ENCODE measurements at regions not wholly inside any gene's neighbourhood (a gene's known extent, or its start where the extent isn't known, plus 50 kb on each side); places are given as distances from the start of the nearest gene placed in this dataset.

- H3K36me3 ChIP-seq (ENCODE audit: insufficient read depth, low read length) = no peaks in the 10 kb centered on the region
- no peak overlapping the region for H2AFZ ChIP-seq (ENCODE audit: low read depth, low read length)
- peaks cover 3% of the 10 kb centered on the region for H3K4me1 ChIP-seq (ENCODE audit: insufficient read depth, low read length)
- no peak overlapping the region for H3K4me3 ChIP-seq (ENCODE audit: low read length)
- no peaks in the 10 kb centered on the region for H3K9me3 ChIP-seq (ENCODE audit: low read length)
- H3K27me3 ChIP-seq (ENCODE audit: insufficient read depth, low read length) = no peaks in the 10 kb centered on the region
Observed at GRCh38 chr12:25780771-25781170, 177.7 kb upstream of the RASSF8 start.

- Histone ChIP-seq H3K9me3 (ENCODE audit: low read length) (no peaks in the 10 kb centered on the region), H3K4me1 (ENCODE audit: insufficient read depth, low read length) (peaks cover 3% of the 10 kb centered on the region), H3K36me3 (ENCODE audit: insufficient read depth, low read length) (no peaks in the 10 kb centered on the region), H3K4me3 (ENCODE audit: low read length) (no peak overlapping the region), H3K27me3 (ENCODE audit: insufficient read depth, low read length) (no peaks in the 10 kb centered on the region), H2AFZ (ENCODE audit: low read depth, low read length) (no peak overlapping the region)
Observed at GRCh38 chr12:25781232-25781631, 177.2 kb upstream of the RASSF8 start.

GRCh38 chr12:25783566-25783965 is 174.9 kb upstream of the RASSF8 start:
- no peak overlapping the region for H2AFZ ChIP-seq (ENCODE audit: low read depth, low read length)
- peaks cover 3% of the 10 kb centered on the region for H3K4me1 ChIP-seq (ENCODE audit: insufficient read depth, low read length)
- no peaks in the 10 kb centered on the region for H3K27me3 ChIP-seq (ENCODE audit: insufficient read depth, low read length)
- no peaks in the 10 kb centered on the region for H3K36me3 ChIP-seq (ENCODE audit: insufficient read depth, low read length)
- no peaks in the 10 kb centered on the region for H3K9me3 ChIP-seq (ENCODE audit: low read length)
- H3K4me3 ChIP-seq (ENCODE audit: low read length) = no peak overlapping the region

GRCh38 chr12:25784669-25785068 is 173.8 kb upstream of the RASSF8 start:
- Histone ChIP-seq H3K36me3 (ENCODE audit: insufficient read depth, low read length) (no peaks in the 10 kb centered on the region), H3K9me3 (ENCODE audit: low read length) (no peaks in the 10 kb centered on the region), H3K4me3 (ENCODE audit: low read length) (no peak overlapping the region), H2AFZ (ENCODE audit: low read depth, low read length) (no peak overlapping the region), H3K27me3 (ENCODE audit: insufficient read depth, low read length) (no peaks in the 10 kb centered on the region), H3K4me1 (ENCODE audit: insufficient read depth, low read length) (peaks cover 3% of the 10 kb centered on the region)

- Histone ChIP-seq H3K4me3 (ENCODE audit: low read length) (no peak overlapping the region), H2AFZ (ENCODE audit: low read depth, low read length) (no peak overlapping the region), H3K4me1 (ENCODE audit: insufficient read depth, low read length) (peaks cover 3% of the 10 kb centered on the region), H3K9me3 (ENCODE audit: low read length) (no peaks in the 10 kb centered on the region), H3K27me3 (ENCODE audit: insufficient read depth, low read length) (no peaks in the 10 kb centered on the region), H3K36me3 (ENCODE audit: insufficient read depth, low read length) (no peaks in the 10 kb centered on the region)
Observed at GRCh38 chr12:25785134-25785533, 173.3 kb upstream of the RASSF8 start.

- no peak overlapping the region for H2AFZ ChIP-seq (ENCODE audit: low read depth, low read length)
- no peaks in the 10 kb centered on the region for H3K27me3 ChIP-seq (ENCODE audit: insufficient read depth, low read length)
- H3K9me3 ChIP-seq (ENCODE audit: low read length) = no peaks in the 10 kb centered on the region
- H3K4me3 ChIP-seq (ENCODE audit: low read length) = no peak overlapping the region
- no peaks in the 10 kb centered on the region for H3K36me3 ChIP-seq (ENCODE audit: insufficient read depth, low read length)
- H3K4me1 ChIP-seq (ENCODE audit: insufficient read depth, low read length) = no peaks in the 10 kb centered on the region
Observed at GRCh38 chr12:25787701-25788100, 170.8 kb upstream of the RASSF8 start.

- Histone ChIP-seq H3K4me1 (ENCODE audit: insufficient read depth, low read length) (no peaks in the 10 kb centered on the region), H3K9me3 (ENCODE audit: low read length) (no peaks in the 10 kb centered on the region), H3K27me3 (ENCODE audit: insufficient read depth, low read length) (no peaks in the 10 kb centered on the region), H3K36me3 (ENCODE audit: insufficient read depth, low read length) (no peaks in the 10 kb centered on the region), H2AFZ (ENCODE audit: low read depth, low read length) (no peak overlapping the region), H3K4me3 (ENCODE audit: low read length) (no peak overlapping the region)
Observed at GRCh38 chr12:25788707-25789442, 169.6 kb upstream of the RASSF8 start.

GRCh38 chr12:25789541-25789944 is 168.9 kb upstream of the RASSF8 start:
- Histone ChIP-seq H3K4me1 (ENCODE audit: insufficient read depth, low read length) (no peaks in the 10 kb centered on the region), H3K9me3 (ENCODE audit: low read length) (no peaks in the 10 kb centered on the region), H3K4me3 (ENCODE audit: low read length) (no peak overlapping the region), H2AFZ (ENCODE audit: low read depth, low read length) (no peak overlapping the region), H3K27me3 (ENCODE audit: insufficient read depth, low read length) (no peaks in the 10 kb centered on the region), H3K36me3 (ENCODE audit: insufficient read depth, low read length) (no peaks in the 10 kb centered on the region)

GRCh38 chr12:25792031-25792430 is 166.5 kb upstream of the RASSF8 start:
- Histone ChIP-seq H3K4me1 (ENCODE audit: insufficient read depth, low read length) (peaks cover 14% of the 10 kb centered on the region), H3K27me3 (ENCODE audit: insufficient read depth, low read length) (no peaks in the 10 kb centered on the region), H3K36me3 (ENCODE audit: insufficient read depth, low read length) (no peaks in the 10 kb centered on the region), H2AFZ (ENCODE audit: low read depth, low read length) (no peak overlapping the region), H3K9me3 (ENCODE audit: low read length) (no peaks in the 10 kb centered on the region), H3K4me3 (ENCODE audit: low read length) (no peak overlapping the region)

GRCh38 chr12:25793196-25793595 is 165.3 kb upstream of the RASSF8 start:
- H3K4me1 ChIP-seq (ENCODE audit: insufficient read depth, low read length) = peaks cover 16% of the 10 kb centered on the region
- no peak overlapping the region for H3K4me3 ChIP-seq (ENCODE audit: low read length)
- no peaks in the 10 kb centered on the region for H3K36me3 ChIP-seq (ENCODE audit: insufficient read depth, low read length)
- H3K9me3 ChIP-seq (ENCODE audit: low read length) = no peaks in the 10 kb centered on the region
- no peaks in the 10 kb centered on the region for H3K27me3 ChIP-seq (ENCODE audit: insufficient read depth, low read length)
- H2AFZ ChIP-seq (ENCODE audit: low read depth, low read length) = no peak overlapping the region

- Histone ChIP-seq H3K36me3 (ENCODE audit: insufficient read depth, low read length) (no peaks in the 10 kb centered on the region), H3K27me3 (ENCODE audit: insufficient read depth, low read length) (no peaks in the 10 kb centered on the region)
Observed at GRCh38 chr12:25794571-25794970, 163.9 kb upstream of the RASSF8 start.

GRCh38 chr12:25796523-25797000 is 161.9 kb upstream of the RASSF8 start:
- no peak overlapping the region for H3K4me3 ChIP-seq (ENCODE audit: low read length)
- H3K9me3 ChIP-seq (ENCODE audit: low read length) = no peaks in the 10 kb centered on the region
- no peaks in the 10 kb centered on the region for H3K27me3 ChIP-seq (ENCODE audit: insufficient read depth, low read length)
- H3K4me1 ChIP-seq (ENCODE audit: insufficient read depth, low read length) = peaks cover 18% of the 10 kb centered on the region
- peak overlapping the region; percentile 1 for H2AFZ ChIP-seq (ENCODE audit: low read depth, low read length)
- no peaks in the 10 kb centered on the region for H3K36me3 ChIP-seq (ENCODE audit: insufficient read depth, low read length)

More at GRCh38 chr12:25794571-25794970, 163.9 kb upstream of the RASSF8 start:
- Histone ChIP-seq H3K4me3 (ENCODE audit: low read length) (no peak overlapping the region), H3K4me1 (ENCODE audit: insufficient read depth, low read length) (peaks cover 16% of the 10 kb centered on the region), H2AFZ (ENCODE audit: low read depth, low read length) (no peak overlapping the region), H3K9me3 (ENCODE audit: low read length) (no peaks in the 10 kb centered on the region)

GRCh38 chr12:25797386-25797785 is 161.1 kb upstream of the RASSF8 start:
- Histone ChIP-seq H3K9me3 (ENCODE audit: low read length) (no peaks in the 10 kb centered on the region), H3K36me3 (ENCODE audit: insufficient read depth, low read length) (no peaks in the 10 kb centered on the region), H3K4me3 (ENCODE audit: low read length) (no peak overlapping the region), H3K4me1 (ENCODE audit: insufficient read depth, low read length) (peaks cover 25% of the 10 kb centered on the region), H2AFZ (ENCODE audit: low read depth, low read length) (no peak overlapping the region), H3K27me3 (ENCODE audit: insufficient read depth, low read length) (no peaks in the 10 kb centered on the region)

- peaks cover 25% of the 10 kb centered on the region for H3K4me1 ChIP-seq (ENCODE audit: insufficient read depth, low read length)
- no peaks in the 10 kb centered on the region for H3K36me3 ChIP-seq (ENCODE audit: insufficient read depth, low read length)
- H3K27me3 ChIP-seq (ENCODE audit: insufficient read depth, low read length) = no peaks in the 10 kb centered on the region
- no peaks in the 10 kb centered on the region for H3K9me3 ChIP-seq (ENCODE audit: low read length)
- H2AFZ ChIP-seq (ENCODE audit: low read depth, low read length) = no peak overlapping the region
- no peak overlapping the region for H3K4me3 ChIP-seq (ENCODE audit: low read length)
Observed at GRCh38 chr12:25797949-25798348, 160.5 kb upstream of the RASSF8 start.

All from neuron (in vitro differentiated cells).